HTR-8/SVneo (cell line): ENCODE measurements at regions not wholly inside any gene's neighbourhood (a gene's known extent, or its start where the extent isn't known, plus 50 kb on each side); places are given as distances from the start of the nearest gene placed in this dataset.

Source experiments
- DNase-seq: peaks from one replicate; pipeline ENCODE4 v3.0.0; 2011; ENCODE audit warnings: low spot score, mixed read lengths; ENCODE audit not compliant: insufficient read length
- FAIRE-seq: peaks from 2 replicates; lab custom pipeline; 2011; peaks lifted over from hg19 to GRCh38; lab: Jason Lieb, UNC

- no peak for DNase-seq
Observed at GRCh38 chr3:66133853-66134445, 86.9 kb upstream of the SLC25A26 start.

GRCh38 chr3:66133050-66133757 lies 87.6 kb upstream of the SLC25A26 start:
- DNase-seq (no peak), FAIRE-seq (peak; percentile 38)

More at GRCh38 chr3:66133853-66134445, 86.9 kb upstream of the SLC25A26 start:
- FAIRE-seq, result no peak

- DNase-seq (no peak), FAIRE-seq (no peak)
Observed at GRCh38 chr3:66128623-66129022, 89.9 kb upstream of the MAGI1 start.

GRCh38 chr3:66121318-66121717 lies 82.6 kb upstream of the MAGI1 start:
- DNase-seq, result no peak
- FAIRE-seq, result no peak

- DNase-seq, result peak; percentile 90
- peak; percentile 90 for FAIRE-seq
Observed at GRCh38 chr3:66115858-66116654, 77.3 kb upstream of the MAGI1 start.

- FAIRE-seq, result no peak
- DNase-seq, result no peak
Observed at GRCh38 chr3:66113542-66113941, 74.8 kb upstream of the MAGI1 start.

- no peak for DNase-seq
- FAIRE-seq, result no peak
Observed at GRCh38 chr3:66110840-66111239, 72.1 kb upstream of the MAGI1 start.

- FAIRE-seq (no peak), DNase-seq (no peak)
Observed at GRCh38 chr3:66107855-66108254, 69.1 kb upstream of the MAGI1 start.

GRCh38 chr3:66106788-66107187 lies 68.1 kb upstream of the MAGI1 start:
- DNase-seq (no peak), FAIRE-seq (no peak)

GRCh38 chr3:66104535-66104934 lies 65.8 kb upstream of the MAGI1 start:
- DNase-seq (no peak), FAIRE-seq (peak; percentile 31)

GRCh38 chr3:66103729-66104128 lies 65.0 kb upstream of the MAGI1 start:
- FAIRE-seq (no peak), DNase-seq (no peak)

GRCh38 chr3:66101901-66102300 lies 63.2 kb upstream of the MAGI1 start:
- FAIRE-seq (no peak), DNase-seq (no peak)

GRCh38 chr3:66099541-66100065 lies 60.9 kb upstream of the MAGI1 start:
- FAIRE-seq (no peak), DNase-seq (no peak)

- FAIRE-seq (no peak), DNase-seq (no peak)
Observed at GRCh38 chr3:66098436-66098835, 59.7 kb upstream of the MAGI1 start.

- FAIRE-seq (no peak), DNase-seq (no peak)
Observed at GRCh38 chr3:66097647-66098046, 58.9 kb upstream of the MAGI1 start.

- no peak for FAIRE-seq
Observed at GRCh38 chr3:66095295-66096001, 56.7 kb upstream of the MAGI1 start.

GRCh38 chr3:66093981-66094380 lies 55.3 kb upstream of the MAGI1 start:
- FAIRE-seq, result no peak
- DNase-seq, result no peak

More at GRCh38 chr3:66095295-66096001, 56.7 kb upstream of the MAGI1 start:
- DNase-seq, result no peak

- DNase-seq (no peak), FAIRE-seq (no peak)
Observed at GRCh38 chr3:66092175-66092995, 53.7 kb upstream of the MAGI1 start.
